ENCODE measurements at regions not wholly inside any gene's neighbourhood (a gene's known extent, or its start where the extent isn't known, plus 50 kb on each side); places are given as distances from the start of the nearest gene placed in this dataset.

DNA sequence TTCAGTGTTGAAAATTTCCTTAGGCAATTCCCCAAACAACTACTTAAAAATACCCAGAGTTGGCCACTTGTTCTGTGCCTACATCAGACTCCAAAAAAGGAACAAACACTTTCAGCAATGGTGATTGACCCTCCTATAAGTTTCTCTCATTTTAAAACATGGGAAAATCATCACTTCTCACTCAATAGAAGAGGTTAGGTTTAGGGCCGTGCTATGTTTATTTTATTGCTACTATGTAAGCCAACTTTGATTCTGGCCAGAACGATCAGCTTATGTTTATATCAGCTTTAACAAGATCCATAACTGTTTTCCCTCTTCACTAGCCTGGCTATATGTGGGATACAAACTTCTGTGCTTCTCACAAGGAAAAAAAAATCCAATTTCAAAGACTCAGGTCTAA lies 133.1 kb downstream of the MTNR1A start:
- Histone ChIP-seq H3K9me3 (ENCODE audit: control insufficient read depth, low read depth, low read length) (no peaks in the 10 kb centered on the region), H3K36me3 (ENCODE audit: control insufficient read depth in 2 of 2, extremely low read depth in 1 of 2, insufficient read depth in 2 of 2, low read length in 2 of 2) (no peaks in the 10 kb centered on the region), H3K4me1 (ENCODE audit: control insufficient read depth, extremely low read depth, insufficient read depth, low read length) (no peaks in the 10 kb centered on the region), H2AFZ (ENCODE audit: control insufficient read depth, low read length) (no peak overlapping the region), H3K9ac (ENCODE audit: control insufficient read depth, extremely low read depth, insufficient read depth, low read length) (no peak overlapping the region), H3K79me2 (ENCODE audit: control insufficient read depth, insufficient read depth, low read length) (no peaks in the 10 kb centered on the region), H3K4me3 (ENCODE audit: control insufficient read depth in 2 of 3, extremely low read depth in 1 of 3, insufficient read depth in 2 of 3, low read depth in 1 of 3, low read length in 3 of 3) (no peak overlapping the region), H4K20me1 (ENCODE audit: control insufficient read depth, extremely low read depth, insufficient read depth, low read length) (no peaks in the 10 kb centered on the region), H3K27ac (ENCODE audit: control insufficient read depth, insufficient read depth, low read length) (no peak overlapping the region), H3K9me1 (ENCODE audit: control insufficient read depth, extremely low read depth, insufficient read depth, low read length) (no peaks in the 10 kb centered on the region), H3K27me3 (ENCODE audit: control insufficient read depth, extremely low read depth, insufficient read depth, low read length) (no peaks in the 10 kb centered on the region), H3K4me2 (ENCODE audit: control insufficient read depth, extremely low read depth, insufficient read depth, low read depth, low read length) (no peak overlapping the region)
- DNase-seq (ENCODE audit: low read depth, low spot score) (no peak), FAIRE-seq (no peak)
- dilution Hi-C loops (cut with MboI; ENCODE audit: extremely low pct_ligation_motif_present, low sequenced_read_pairs) = no loop called here
- TF ChIP-seq EZH2 (IDR thresholded peaks at IDR 0.05; ENCODE audit: low read length) = no peak
- TF ChIP-seq, protein P1, sequence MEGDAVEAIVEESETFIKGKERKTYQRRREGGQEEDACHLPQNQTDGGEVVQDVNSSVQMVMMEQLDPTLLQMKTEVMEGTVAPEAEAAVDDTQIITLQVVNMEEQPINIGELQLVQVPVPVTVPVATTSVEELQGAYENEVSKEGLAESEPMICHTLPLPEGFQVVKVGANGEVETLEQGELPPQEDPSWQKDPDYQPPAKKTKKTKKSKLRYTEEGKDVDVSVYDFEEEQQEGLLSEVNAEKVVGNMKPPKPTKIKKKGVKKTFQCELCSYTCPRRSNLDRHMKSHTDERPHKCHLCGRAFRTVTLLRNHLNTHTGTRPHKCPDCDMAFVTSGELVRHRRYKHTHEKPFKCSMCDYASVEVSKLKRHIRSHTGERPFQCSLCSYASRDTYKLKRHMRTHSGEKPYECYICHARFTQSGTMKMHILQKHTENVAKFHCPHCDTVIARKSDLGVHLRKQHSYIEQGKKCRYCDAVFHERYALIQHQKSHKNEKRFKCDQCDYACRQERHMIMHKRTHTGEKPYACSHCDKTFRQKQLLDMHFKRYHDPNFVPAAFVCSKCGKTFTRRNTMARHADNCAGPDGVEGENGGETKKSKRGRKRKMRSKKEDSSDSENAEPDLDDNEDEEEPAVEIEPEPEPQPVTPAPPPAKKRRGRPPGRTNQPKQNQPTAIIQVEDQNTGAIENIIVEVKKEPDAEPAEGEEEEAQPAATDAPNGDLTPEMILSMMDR (optimal IDR thresholded peaks at IDR 0.05 in 1 of 3, IDR thresholded peaks at IDR 0.05 in 1 of 3, conservative IDR thresholded peaks at IDR 0.05 in 1 of 3; ENCODE audit: extremely low read depth in 1 of 3, insufficient read depth in 2 of 3, low read length in 3 of 3) = no peak

DNA sequence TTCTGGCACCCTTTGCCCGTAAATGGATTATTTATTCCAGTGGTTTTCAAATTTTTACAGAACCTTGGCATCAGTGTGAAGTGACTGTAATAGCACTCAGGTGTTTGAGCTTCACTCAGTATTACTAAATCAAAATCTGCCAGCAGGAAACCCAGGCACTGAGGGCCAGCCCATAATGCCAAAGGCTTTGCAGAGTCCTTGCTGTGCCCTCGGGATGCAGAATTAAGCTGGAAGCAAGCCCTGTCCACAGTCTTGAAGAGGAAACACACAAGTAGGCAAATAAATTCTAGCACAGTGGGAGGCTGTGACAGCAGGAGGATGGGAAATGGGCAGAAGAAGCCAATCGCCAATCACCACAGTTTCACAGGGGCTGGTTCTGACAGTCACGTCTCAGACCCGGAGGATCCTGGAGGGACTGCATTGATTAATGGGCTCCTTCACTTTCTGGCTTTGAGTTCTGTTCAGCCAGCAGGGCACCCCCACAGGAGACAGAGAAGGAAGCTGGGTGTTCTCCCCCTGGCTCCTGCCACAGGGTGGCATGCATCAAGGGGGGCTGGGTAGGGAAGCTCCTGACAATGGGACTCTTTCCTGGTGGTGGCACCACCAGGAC lies 138.8 kb downstream of the MTNR1A start:
- H3K27ac ChIP-seq (ENCODE audit: control insufficient read depth, insufficient read depth, low read length) = no peak overlapping the region
- FAIRE-seq (no peak), DNase-seq (ENCODE audit: low read depth, low spot score) (no peak)
- H3K4me1 ChIP-seq (ENCODE audit: control insufficient read depth, extremely low read depth, insufficient read depth, low read length) = no peaks in the 10 kb centered on the region
- H3K4me2 ChIP-seq (ENCODE audit: control insufficient read depth, extremely low read depth, insufficient read depth, low read depth, low read length) = no peak overlapping the region
- H3K9me1 ChIP-seq (ENCODE audit: control insufficient read depth, extremely low read depth, insufficient read depth, low read length) = no peaks in the 10 kb centered on the region
- H4K20me1 ChIP-seq (ENCODE audit: control insufficient read depth, extremely low read depth, insufficient read depth, low read length) = no peaks in the 10 kb centered on the region
- dilution Hi-C loops (cut with MboI; ENCODE audit: extremely low pct_ligation_motif_present, low sequenced_read_pairs) = no loop called here
- H3K9ac ChIP-seq (ENCODE audit: control insufficient read depth, extremely low read depth, insufficient read depth, low read length) = no peak overlapping the region
- no peaks in the 10 kb centered on the region for H3K27me3 ChIP-seq (ENCODE audit: control insufficient read depth, extremely low read depth, insufficient read depth, low read length)
- no peak overlapping the region for H2AFZ ChIP-seq (ENCODE audit: control insufficient read depth, low read length)
- no peaks in the 10 kb centered on the region for H3K36me3 ChIP-seq (ENCODE audit: control insufficient read depth in 2 of 2, extremely low read depth in 1 of 2, insufficient read depth in 2 of 2, low read length in 2 of 2)
- no peak for TF ChIP-seq EZH2 (IDR thresholded peaks at IDR 0.05; ENCODE audit: low read length)
- TF ChIP-seq, protein P1 (optimal IDR thresholded peaks at IDR 0.05 in 1 of 3, IDR thresholded peaks at IDR 0.05 in 1 of 3, conservative IDR thresholded peaks at IDR 0.05 in 1 of 3; ENCODE audit: extremely low read depth in 1 of 3, insufficient read depth in 2 of 3, low read length in 3 of 3) = no peak
- no peaks in the 10 kb centered on the region for H3K79me2 ChIP-seq (ENCODE audit: control insufficient read depth, insufficient read depth, low read length)
- no peaks in the 10 kb centered on the region for H3K9me3 ChIP-seq (ENCODE audit: control insufficient read depth, low read depth, low read length)
- H3K4me3 ChIP-seq (ENCODE audit: control insufficient read depth in 2 of 3, extremely low read depth in 1 of 3, insufficient read depth in 2 of 3, low read depth in 1 of 3, low read length in 3 of 3) = no peak overlapping the region
